ENCODE measurements at regions not wholly inside any gene's neighbourhood (a gene's known extent, or its start where the extent isn't known, plus 50 kb on each side); places are given as distances from the start of the nearest gene placed in this dataset.

GRCh38 chr18:71194438-71194837 is 905.6 kb downstream of the SOCS6 start:
- no peak for DNase-seq
- Mint-ChIP-seq H3K27me3 (ENCODE audit: unreplicated experiment) (peaks cover 2% of the 10 kb centered on the region), H3K4me3 (ENCODE audit: unreplicated experiment) (no peak overlapping the region), H3K27ac (ENCODE audit: unreplicated experiment) (no peak overlapping the region), H3K4me1 (ENCODE audit: low read depth, unreplicated experiment) (no peaks in the 10 kb centered on the region), H3K36me3 (ENCODE audit: unreplicated experiment) (no peaks in the 10 kb centered on the region), H3K9me3 (ENCODE audit: unreplicated experiment) (no peaks in the 10 kb centered on the region)
- no peak for TF ChIP-seq CTCF (IDR thresholded peaks at IDR 0.05; ENCODE audit: partially characterized antibody, unreplicated experiment)

GRCh38 chr18:71189581-71189980 is 900.7 kb downstream of the SOCS6 start:
- H3K36me3 Mint-ChIP-seq (ENCODE audit: unreplicated experiment): no peaks in the 10 kb centered on the region
- H3K9me3 Mint-ChIP-seq (ENCODE audit: unreplicated experiment): no peaks in the 10 kb centered on the region
- no peak for DNase-seq
- H3K4me1 Mint-ChIP-seq (ENCODE audit: low read depth, unreplicated experiment): no peaks in the 10 kb centered on the region
- no peaks in the 10 kb centered on the region for H3K27me3 Mint-ChIP-seq (ENCODE audit: unreplicated experiment)
- no peak overlapping the region for H3K27ac Mint-ChIP-seq (ENCODE audit: unreplicated experiment)
- no peak for TF ChIP-seq CTCF (IDR thresholded peaks at IDR 0.05; ENCODE audit: partially characterized antibody, unreplicated experiment)
- no peak overlapping the region for H3K4me3 Mint-ChIP-seq (ENCODE audit: unreplicated experiment)

- no peak for TF ChIP-seq CTCF (IDR thresholded peaks at IDR 0.05; ENCODE audit: partially characterized antibody, unreplicated experiment)
- DNase-seq: no peak
- Mint-ChIP-seq H3K27ac (ENCODE audit: unreplicated experiment) (no peak overlapping the region), H3K27me3 (ENCODE audit: unreplicated experiment) (no peaks in the 10 kb centered on the region), H3K4me1 (ENCODE audit: low read depth, unreplicated experiment) (no peaks in the 10 kb centered on the region), H3K36me3 (ENCODE audit: unreplicated experiment) (no peaks in the 10 kb centered on the region), H3K9me3 (ENCODE audit: unreplicated experiment) (no peaks in the 10 kb centered on the region), H3K4me3 (ENCODE audit: unreplicated experiment) (no peak overlapping the region)
These were observed 879.8 kb downstream of the SOCS6 start for GRCh38 chr18:71168557-71169145.

GRCh38 chr18:71136487-71136886 is 847.6 kb downstream of the SOCS6 start:
- Mint-ChIP-seq H3K36me3 (ENCODE audit: unreplicated experiment) (no peaks in the 10 kb centered on the region), H3K27ac (ENCODE audit: unreplicated experiment) (no peak overlapping the region), H3K9me3 (ENCODE audit: unreplicated experiment) (no peaks in the 10 kb centered on the region), H3K27me3 (ENCODE audit: unreplicated experiment) (no peaks in the 10 kb centered on the region), H3K4me3 (ENCODE audit: unreplicated experiment) (no peak overlapping the region), H3K4me1 (ENCODE audit: low read depth, unreplicated experiment) (no peaks in the 10 kb centered on the region)
- no peak for DNase-seq
- TF ChIP-seq CTCF (IDR thresholded peaks at IDR 0.05; ENCODE audit: partially characterized antibody, unreplicated experiment): no peak

GRCh38 chr18:71134122-71134521 is 845.3 kb downstream of the SOCS6 start:
- Mint-ChIP-seq H3K36me3 (ENCODE audit: unreplicated experiment) (no peaks in the 10 kb centered on the region), H3K9me3 (ENCODE audit: unreplicated experiment) (no peaks in the 10 kb centered on the region), H3K27me3 (ENCODE audit: unreplicated experiment) (no peaks in the 10 kb centered on the region), H3K4me3 (ENCODE audit: unreplicated experiment) (no peak overlapping the region), H3K4me1 (ENCODE audit: low read depth, unreplicated experiment) (no peaks in the 10 kb centered on the region), H3K27ac (ENCODE audit: unreplicated experiment) (no peak overlapping the region)
- DNase-seq: no peak
- no peak for TF ChIP-seq CTCF (IDR thresholded peaks at IDR 0.05; ENCODE audit: partially characterized antibody, unreplicated experiment)
